Activated CD4-positive, alpha-beta T cell treated with anti-CD3 and anti-CD28 coated beads for 24 hours (primary cell): ENCODE measurements at regions not wholly inside any gene's neighbourhood (a gene's known extent, or its start where the extent isn't known, plus 50 kb on each side); places are given as distances from the start of the nearest gene placed in this dataset.

Source experiments
- DNase-seq, 2 donors: peaks; one replicate each; pipeline ENCODE4 v3.0.0-alpha.2; 2020; ENCODE audit warnings: low read depth in 2 of 2

- DNase-seq: no peak
Observed at GRCh38 chr10:88082806-88083596, 219.6 kb downstream of the PTEN start.

- no peak for DNase-seq
Observed at GRCh38 chr10:88083597-88083989, 220.2 kb downstream of the PTEN start.

- DNase-seq: no peak
Observed at GRCh38 chr10:88086187-88086960, 222.9 kb downstream of the PTEN start.

- no peak for DNase-seq
Observed at GRCh38 chr10:88088441-88089340, 225.3 kb downstream of the PTEN start.

GRCh38 chr10:88089498-88089897 is 226.1 kb downstream of the PTEN start:
- DNase-seq: no peak

DNA sequence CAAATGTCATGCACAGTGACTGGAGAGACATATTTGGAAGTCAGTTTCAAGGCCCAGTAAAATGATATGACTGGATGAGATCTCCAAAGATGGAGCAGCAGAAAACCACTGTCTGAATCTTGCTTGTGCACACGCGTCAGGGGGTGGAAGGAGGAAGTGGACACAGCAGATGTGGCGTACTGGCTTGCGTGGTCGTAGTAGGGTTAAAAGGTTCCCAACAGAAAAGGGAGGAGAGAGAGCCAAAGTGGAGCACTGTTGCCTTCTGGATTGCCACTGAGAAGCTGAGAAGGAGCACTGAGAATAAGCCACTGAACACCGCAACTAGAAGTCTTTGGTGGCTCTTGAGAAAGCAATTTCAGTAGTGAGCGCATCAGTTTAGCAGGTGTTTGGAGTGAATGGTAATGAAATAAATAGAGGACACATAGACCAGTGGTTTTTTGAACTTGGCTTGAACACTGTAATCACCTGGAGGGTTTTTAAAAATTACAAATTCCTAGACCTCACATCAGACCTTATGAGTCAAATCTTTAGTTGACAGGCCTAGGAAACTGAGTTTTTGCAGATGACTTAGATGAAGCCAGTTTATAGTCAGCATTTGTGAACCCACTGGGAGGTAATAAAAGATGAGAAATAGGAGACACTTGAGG is 227.3 kb downstream of the PTEN start:
- no peak for DNase-seq

- DNase-seq: peak; percentile 56 to 62
Observed at GRCh38 chr10:88091490-88092061, 228.2 kb downstream of the PTEN start.

DNA sequence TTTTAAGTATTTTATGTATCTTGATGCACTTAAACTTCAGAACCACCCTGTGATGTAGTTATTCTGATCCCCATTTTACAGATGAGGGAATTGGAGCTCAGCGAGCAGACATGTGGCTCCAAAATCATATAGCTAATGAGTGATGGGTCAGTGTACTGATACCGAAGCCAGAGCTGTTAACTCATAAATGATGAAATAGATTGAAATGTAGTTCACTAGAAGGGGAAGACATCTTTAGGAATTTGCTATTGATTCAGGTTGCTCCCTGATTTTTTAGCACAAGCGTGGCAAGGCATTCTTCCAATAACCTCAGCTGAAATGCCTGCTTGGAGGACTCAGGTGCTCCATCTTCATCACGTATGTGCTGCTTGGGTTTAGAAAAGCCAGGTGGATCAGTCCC is 228.8 kb downstream of the PTEN start:
- no peak for DNase-seq

DNA sequence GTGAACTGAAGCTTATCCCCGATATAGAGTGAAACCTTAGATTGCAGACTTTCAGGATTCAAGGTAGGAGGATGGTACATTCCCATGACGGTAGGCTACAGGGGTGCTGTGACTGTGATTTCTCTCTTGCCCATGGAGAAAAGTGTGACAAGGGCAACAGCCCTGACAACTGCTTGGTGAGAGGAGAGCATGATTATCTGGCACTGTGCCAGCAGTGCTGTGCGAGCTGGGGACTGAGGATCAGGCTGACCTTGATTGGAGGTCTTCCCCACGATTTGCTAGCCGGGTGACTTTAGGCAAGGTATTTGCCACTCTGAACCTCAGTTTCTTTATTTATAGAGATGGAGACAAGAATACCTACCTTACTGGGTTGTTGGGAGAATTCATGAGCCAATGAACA is 229.5 kb downstream of the PTEN start:
- DNase-seq: no peak

DNA sequence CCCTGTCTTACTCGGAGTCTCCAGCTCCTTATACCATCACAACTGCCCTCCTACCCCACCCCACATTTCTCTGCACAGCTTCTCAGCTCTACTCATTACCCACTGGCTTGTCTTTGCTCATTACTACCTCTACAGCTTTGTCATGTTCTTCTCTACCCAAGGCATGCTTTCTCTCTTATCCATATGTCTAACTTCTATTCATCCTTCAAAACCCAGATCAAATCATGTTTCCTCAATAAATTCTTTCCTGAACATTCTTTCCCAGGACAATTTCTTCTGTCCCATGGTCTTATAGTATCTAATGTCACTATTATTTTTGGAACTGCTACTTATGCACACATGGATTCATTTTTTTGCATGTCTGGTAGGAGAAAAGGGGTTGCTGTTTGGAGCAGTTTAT is 231.4 kb downstream of the PTEN start:
- DNase-seq: no peak

GRCh38 chr10:88095223-88095721 is 231.8 kb downstream of the PTEN start:
- no peak for DNase-seq

DNA sequence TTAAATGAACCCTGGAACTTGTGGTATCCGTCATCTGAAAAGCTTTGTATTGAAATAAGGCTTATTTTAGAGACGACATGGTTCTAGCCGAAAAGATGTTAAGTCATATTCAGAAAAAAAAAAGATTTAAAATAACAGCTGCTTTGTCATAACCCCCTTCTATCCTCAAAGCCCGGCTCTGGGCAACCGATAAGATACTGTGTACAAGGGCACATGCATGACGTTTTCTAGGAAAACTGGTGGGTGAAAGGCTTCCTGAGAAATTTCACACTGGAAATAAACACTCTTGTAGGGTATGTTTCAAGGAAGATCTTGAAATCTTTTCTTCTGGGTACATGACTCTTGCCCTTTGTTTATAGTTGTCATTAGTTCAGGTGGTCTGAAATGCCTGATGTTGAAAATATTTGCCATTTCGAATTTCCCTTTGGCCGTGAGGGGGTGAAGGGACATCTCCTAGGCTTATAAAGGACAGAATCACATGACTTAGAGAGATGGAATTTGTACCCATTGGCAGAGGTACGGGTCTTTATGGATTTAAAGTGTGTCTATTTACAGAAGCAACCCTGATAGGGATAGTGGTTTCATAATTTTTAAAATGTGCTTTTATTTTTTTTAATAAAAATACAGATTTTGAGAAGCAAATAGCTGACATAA is 232.5 kb downstream of the PTEN start:
- DNase-seq: no peak

DNA sequence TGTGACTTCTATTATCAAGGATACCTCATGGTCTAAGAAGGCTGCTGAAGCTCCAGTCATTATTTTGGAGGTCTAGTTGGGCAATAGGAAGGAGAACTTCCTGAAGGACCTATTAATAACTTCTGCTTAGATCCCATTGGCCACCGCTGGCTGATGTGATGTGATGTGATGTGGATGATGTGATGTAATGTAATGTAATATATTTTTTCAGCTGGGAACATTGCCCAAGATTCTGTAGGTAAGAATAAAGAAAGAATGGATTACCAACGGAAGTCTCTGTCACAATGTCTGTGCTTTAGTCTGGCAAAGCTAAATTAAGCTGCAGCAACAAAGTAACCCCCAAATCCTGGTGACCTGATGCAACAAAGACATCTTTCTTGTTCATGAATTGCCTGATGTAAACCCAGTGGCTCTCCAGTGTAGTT is 233.7 kb downstream of the PTEN start:
- no peak for DNase-seq

DNA sequence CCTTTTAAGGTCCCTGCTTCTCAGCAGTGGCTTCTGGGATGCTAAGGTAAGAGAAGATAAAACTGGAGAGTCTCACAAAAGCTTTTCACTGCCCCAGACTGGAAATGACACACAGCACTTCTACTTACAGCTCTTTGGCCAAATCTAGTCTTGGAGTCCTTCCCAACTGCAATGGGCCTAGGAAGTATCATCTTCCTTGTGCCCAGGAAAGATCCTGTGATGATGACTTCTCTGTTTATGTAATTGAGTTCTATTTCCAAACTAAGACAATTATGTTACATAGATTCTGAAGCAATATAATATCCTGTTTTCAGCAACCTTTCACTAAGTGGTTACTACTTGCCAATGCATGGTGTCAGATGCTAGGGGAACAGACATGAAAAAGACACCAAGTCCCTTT is 234.1 kb downstream of the PTEN start:
- DNase-seq: no peak

DNA sequence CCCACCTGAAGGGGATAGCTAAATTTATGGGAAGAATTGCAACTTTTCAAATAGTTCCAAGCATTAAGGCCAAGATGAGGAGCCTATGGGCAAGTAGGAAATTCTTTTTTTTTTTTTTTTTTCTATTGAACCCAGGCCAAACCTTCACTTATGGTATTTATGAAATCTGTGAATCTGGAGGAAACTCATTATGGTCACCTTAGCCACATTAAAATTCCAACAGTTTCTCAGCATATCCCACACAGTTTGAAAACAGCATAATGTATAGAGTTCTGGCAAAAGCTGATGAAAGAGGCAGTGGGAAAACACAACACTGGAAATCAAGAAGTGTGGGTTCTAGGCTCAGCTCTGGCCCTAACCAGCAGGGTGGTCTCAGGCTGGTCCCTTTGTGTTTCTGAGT is 236.9 kb downstream of the PTEN start:
- no peak for DNase-seq

- no peak for DNase-seq
Observed at GRCh38 chr10:88101666-88102065, 238.2 kb downstream of the PTEN start.

DNA sequence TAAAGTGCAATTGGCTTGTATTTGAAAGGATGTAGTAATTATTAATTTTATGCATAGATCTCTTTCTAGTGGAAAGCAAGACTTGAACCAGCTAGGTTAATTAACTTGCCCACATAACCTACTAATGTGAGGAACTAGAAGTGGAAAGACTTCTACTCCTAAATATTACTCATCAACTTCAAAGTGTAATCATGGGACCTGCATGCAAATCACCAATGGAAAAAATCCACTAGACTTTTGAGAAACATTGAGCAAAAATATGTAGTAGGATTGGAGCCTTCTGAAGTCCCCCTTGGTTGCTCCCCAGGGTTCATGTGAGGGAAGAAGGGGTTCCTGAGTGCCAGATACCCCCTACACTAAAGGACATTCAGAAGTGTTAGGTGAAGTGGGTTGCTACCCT is 240.2 kb downstream of the PTEN start:
- DNase-seq: no peak

DNA sequence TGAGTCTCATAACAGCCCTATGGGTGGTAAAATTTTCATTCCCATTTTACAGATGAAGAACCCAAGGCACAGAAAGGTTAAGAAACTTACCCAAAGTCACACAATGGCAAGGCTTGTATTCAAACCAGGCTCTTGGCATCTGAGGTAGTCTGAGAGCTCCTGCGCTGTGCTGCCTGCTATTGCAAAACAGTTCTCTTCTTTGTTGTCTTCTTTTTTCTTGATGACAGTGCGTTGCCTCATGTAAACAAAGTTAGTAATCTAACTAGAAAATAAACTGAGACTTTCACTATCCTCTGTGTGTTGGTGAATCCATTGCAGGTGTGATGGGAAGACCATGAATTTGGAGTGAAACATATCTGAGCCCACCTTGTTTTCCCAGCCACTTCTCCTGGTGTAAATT is 240.8 kb downstream of the PTEN start:
- no peak for DNase-seq

DNA sequence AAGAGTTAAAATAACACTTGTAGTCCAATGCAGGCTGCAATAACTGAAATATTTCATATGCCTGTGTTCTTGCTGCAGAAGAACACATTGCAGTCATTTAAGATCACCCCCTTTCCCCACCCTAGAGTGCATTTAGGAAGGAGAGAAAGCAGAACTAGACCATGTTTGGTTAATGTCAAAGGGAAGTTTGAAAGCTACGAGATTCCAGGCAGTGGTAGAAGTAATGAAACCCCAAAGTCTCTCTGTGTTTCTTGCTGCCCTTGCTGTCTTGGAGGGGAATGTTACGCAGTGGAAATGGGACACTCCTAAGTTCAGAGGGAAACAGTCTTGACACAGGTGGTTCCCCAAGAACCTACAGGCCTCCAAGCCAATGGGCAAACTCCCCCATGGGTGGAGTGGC is 242.9 kb downstream of the PTEN start:
- no peak for DNase-seq

DNA sequence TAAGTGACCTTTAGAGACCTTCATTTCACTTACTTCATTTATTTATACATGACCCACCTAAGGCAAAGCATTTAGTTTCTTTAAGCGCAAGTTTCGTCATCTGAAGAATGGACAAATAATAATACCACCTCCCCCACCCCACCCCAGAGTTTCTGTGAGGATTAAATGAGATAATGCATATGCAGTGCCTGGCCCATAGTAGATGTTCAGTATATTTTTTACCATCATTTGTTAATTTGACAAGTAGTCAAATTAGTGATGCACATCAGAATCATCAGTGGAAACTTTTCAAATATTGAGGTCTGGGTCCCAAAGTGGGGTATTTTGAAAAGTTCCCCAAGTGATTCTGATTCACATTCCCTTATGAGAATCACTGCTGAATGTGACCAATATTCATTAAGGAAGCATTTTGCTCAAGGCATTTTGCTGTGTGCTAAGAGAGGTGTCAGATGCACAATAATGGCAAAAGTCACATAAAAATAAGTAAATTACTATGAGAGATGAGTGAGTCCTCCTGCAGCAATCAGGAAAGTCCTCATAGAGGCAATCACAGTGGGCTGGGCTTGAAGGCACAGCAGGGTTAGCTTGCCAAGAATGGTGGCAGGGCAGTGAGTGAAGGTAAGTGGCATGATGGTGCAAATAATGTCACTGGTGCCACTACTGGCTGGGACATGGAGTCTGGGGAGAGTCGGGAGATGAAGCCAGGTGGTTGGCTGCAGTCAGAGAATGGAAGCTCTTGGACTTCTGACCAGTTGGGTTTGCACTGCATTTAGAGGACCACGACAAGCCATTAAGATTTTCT is 244.1 kb downstream of the PTEN start:
- no peak for DNase-seq
